ENCODE measurements at regions not wholly inside any gene's neighbourhood (a gene's known extent, or its start where the extent isn't known, plus 50 kb on each side); places are given as distances from the start of the nearest gene placed in this dataset.

DNA sequence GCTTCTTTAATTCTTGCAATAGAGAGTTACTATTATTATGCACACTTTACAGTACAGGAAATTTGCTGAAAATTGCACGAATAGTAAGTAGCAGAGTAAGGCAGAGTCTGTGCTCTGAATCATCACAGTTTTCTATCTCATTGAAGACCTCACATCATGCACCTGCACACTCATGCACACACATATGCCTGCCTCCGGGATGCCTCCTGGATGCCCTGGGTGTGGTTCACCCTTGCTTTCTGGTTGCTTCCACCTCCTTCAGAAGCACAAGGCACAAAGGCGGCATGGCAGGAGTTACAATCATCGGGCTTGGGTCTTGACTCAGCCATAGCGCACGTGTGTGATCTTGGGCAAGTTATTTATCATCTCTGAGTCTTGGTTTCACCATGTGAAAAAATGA lies 564.0 kb downstream of the VRK1 start:
- no peaks in the 10 kb centered on the region for H3K4me1 ChIP-seq
- WGBS, 2 donors (ENCODE audit: low coverage in 1 of 2): 85% methylated on average over 4 to 6 of the region's 6 CpGs
- H3K9me3 ChIP-seq: no peaks in the 10 kb centered on the region
- no peaks in the 10 kb centered on the region for H3K36me3 ChIP-seq
- no peaks in the 10 kb centered on the region for H3K27me3 ChIP-seq
- H3K27ac ChIP-seq: no peak overlapping the region
- TF ChIP-seq POLR2A (IDR thresholded peaks at IDR 0.05) (no peak), POLR2AphosphoS5 (IDR thresholded peaks at IDR 0.05) (no peak), EP300 (IDR thresholded peaks at IDR 0.05) (no peak)
- TF ChIP-seq, protein P1, sequence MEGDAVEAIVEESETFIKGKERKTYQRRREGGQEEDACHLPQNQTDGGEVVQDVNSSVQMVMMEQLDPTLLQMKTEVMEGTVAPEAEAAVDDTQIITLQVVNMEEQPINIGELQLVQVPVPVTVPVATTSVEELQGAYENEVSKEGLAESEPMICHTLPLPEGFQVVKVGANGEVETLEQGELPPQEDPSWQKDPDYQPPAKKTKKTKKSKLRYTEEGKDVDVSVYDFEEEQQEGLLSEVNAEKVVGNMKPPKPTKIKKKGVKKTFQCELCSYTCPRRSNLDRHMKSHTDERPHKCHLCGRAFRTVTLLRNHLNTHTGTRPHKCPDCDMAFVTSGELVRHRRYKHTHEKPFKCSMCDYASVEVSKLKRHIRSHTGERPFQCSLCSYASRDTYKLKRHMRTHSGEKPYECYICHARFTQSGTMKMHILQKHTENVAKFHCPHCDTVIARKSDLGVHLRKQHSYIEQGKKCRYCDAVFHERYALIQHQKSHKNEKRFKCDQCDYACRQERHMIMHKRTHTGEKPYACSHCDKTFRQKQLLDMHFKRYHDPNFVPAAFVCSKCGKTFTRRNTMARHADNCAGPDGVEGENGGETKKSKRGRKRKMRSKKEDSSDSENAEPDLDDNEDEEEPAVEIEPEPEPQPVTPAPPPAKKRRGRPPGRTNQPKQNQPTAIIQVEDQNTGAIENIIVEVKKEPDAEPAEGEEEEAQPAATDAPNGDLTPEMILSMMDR (IDR thresholded peaks at IDR 0.05): no peak
- no peak overlapping the region for H3K4me3 ChIP-seq
- no peak for ATAC-seq

DNA sequence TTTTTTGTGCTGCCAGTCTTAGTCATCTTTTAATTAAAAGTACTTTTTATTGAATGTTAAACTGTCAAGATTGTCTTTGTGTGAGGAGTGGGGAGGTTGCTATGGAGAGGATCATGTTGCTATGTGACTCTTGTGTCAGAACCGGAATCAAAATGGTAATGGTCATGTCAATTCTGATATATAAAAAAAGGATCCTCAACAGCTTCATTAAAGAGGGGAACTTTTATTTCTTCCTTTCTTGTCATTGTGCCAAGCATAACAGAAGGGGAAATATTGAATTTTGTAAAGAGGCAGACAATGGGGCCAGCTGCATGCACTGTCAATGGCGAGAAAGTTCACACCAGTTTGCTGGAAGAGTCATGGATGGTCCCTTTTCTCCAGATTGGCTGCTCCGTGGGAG lies 564.8 kb downstream of the VRK1 start:
- no peak for TF ChIP-seq POLR2AphosphoS5 (IDR thresholded peaks at IDR 0.05)
- TF ChIP-seq, protein P1 (IDR thresholded peaks at IDR 0.05): no peak
- TF ChIP-seq POLR2A (IDR thresholded peaks at IDR 0.05): no peak
- no peak for TF ChIP-seq EP300 (IDR thresholded peaks at IDR 0.05)

DNA sequence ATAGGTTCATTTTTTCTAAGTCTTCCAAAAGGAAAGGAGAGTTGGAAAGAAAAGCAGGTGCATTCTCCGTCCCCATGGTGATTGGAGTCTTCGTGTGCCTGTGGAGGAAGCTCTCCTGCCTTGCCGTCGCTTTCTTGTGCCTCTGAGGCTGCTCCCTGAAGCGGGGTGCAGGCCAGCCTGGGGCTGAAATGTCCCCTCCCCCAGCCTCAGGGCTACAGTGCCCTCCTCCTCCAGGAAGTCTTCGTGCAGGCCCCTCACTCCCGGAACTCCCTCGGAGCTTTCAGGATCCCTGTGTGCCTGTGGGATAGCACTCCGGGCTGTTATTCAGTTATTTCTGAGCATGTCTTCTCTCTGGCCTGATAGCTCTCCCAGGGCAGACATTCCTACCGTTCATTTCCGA lies 569.2 kb downstream of the VRK1 start:
- H3K4me1 ChIP-seq: no peaks in the 10 kb centered on the region
- no peak for ATAC-seq
- no peaks in the 10 kb centered on the region for H3K36me3 ChIP-seq
- 37 to 44% methylated on average over 3 to 11 of the region's 11 CpGs for WGBS, 2 donors (ENCODE audit: low coverage in 1 of 2)
- H3K27me3 ChIP-seq: no peaks in the 10 kb centered on the region
- H3K27ac ChIP-seq: no peak overlapping the region
- no peak overlapping the region for H3K4me3 ChIP-seq
- peaks cover 0 to 12% (median 0%) of the 10 kb centered on the region in 3 donors for H3K9me3 ChIP-seq
- TF ChIP-seq EP300 (IDR thresholded peaks at IDR 0.05) (no peak), POLR2AphosphoS5 (IDR thresholded peaks at IDR 0.05) (no peak)

More for the DNA sequence above, 564.8 kb downstream of the VRK1 start:
- Histone ChIP-seq H3K27ac (no peak overlapping the region), H3K4me1 (no peaks in the 10 kb centered on the region), H3K36me3 (no peaks in the 10 kb centered on the region), H3K4me3 (no peak overlapping the region), H3K9me3 (no peaks in the 10 kb centered on the region), H3K27me3 (no peaks in the 10 kb centered on the region)
- WGBS, 2 donors (ENCODE audit: low coverage in 1 of 2): 78 to 79% methylated on average over 3 of the region's 3 CpGs
- ATAC-seq: no peak

DNA sequence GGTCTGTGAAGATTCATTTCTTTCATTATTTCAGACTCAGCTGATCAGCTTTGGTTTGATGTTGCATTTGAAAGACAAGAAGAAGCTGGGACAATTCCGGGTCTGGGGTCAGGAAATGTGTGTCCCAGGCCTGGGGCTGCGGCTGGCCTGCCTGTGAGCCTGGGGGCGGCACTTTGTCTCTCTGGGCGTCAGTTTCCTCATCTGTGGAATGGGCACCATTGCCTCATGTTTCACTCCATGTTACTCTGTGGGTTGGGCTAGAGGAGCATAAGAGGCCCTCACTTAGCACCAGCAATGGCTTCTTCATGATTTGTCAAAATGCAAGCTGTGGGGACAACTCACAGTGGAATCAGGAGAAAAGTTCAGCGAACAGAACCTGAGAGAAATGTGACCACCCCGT lies 570.1 kb downstream of the VRK1 start:
- Histone ChIP-seq H3K9me3 (peaks cover 0 to 12% (median 0%) of the 10 kb centered on the region in 3 donors), H3K27ac (no peak overlapping the region), H3K27me3 (no peaks in the 10 kb centered on the region), H3K4me1 (no peaks in the 10 kb centered on the region), H3K36me3 (no peaks in the 10 kb centered on the region), H3K4me3 (no peak overlapping the region)
- 60% methylated on average over 1 of the region's 6 CpGs; no CpG with 5 or more reads in 1 of the 2 donors for WGBS, 2 donors (ENCODE audit: low coverage in 1 of 2)
- ATAC-seq: no peak
- TF ChIP-seq POLR2AphosphoS5 (IDR thresholded peaks at IDR 0.05): no peak
- TF ChIP-seq, protein P1 (IDR thresholded peaks at IDR 0.05): no peak
- no peak for TF ChIP-seq POLR2A (IDR thresholded peaks at IDR 0.05)
- TF ChIP-seq EP300 (IDR thresholded peaks at IDR 0.05): no peak

DNA sequence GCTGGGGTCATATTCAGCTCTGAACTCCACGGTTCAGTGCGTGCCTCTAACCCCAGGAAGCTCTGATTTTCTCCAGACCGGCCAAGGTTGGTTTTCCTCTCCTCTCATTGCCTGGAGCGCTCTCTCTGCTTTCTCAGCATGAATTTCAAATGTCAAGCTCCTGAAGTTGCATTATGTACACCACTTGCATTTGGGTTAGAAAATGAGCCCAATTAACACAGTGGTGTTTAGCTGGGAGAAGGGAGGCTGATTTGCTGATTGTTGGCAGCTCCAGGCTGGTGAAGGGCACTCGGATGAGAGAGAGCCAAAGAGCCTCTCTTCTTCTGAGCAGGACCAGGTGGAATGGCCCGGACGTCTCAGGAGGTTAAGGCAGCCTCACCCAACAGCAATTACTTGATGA lies 570.9 kb downstream of the VRK1 start:
- H3K27me3 ChIP-seq: peaks cover 1% of the 10 kb centered on the region
- TF ChIP-seq EP300 (IDR thresholded peaks at IDR 0.05): no peak
- no peak for TF ChIP-seq POLR2AphosphoS5 (IDR thresholded peaks at IDR 0.05)
- TF ChIP-seq, protein P1 (IDR thresholded peaks at IDR 0.05): no peak
- TF ChIP-seq POLR2A (IDR thresholded peaks at IDR 0.05): no peak
- H3K36me3 ChIP-seq: no peaks in the 10 kb centered on the region
- no peaks in the 10 kb centered on the region for H3K4me1 ChIP-seq
- WGBS, 2 donors (ENCODE audit: low coverage in 1 of 2): 74% methylated on average over 3 of the region's 7 CpGs; no CpG with 5 or more reads in 1 of the 2 donors
- no peak overlapping the region for H3K27ac ChIP-seq
- H3K9me3 ChIP-seq: peaks cover 0 to 12% (median 0%) of the 10 kb centered on the region in 3 donors
- ATAC-seq: no peak
- no peak overlapping the region for H3K4me3 ChIP-seq
